NT2/D1 (cell line): ENCODE measurements at regions not wholly inside any gene's neighbourhood (a gene's known extent, or its start where the extent isn't known, plus 50 kb on each side); places are given as distances from the start of the nearest gene placed in this dataset.
"Not testable (repeated sequence)": the region's sequence is repeated elsewhere in the genome, so short reads cannot be mapped to it uniquely, and the experiment has no call there.

Experiments
- DNase-seq: peaks from one replicate; pipeline ENCODE4 v3.0.0-alpha.2; 2011; ENCODE audit warnings: low read depth, low spot score
- H3K27me3 ChIP-seq: 2 replicates; pipeline ENCODE4 v1.6.0; 2011; ENCODE audit warnings: mild to moderate bottlenecking; ENCODE audit not compliant: insufficient read length, insufficient read depth
- H3K36me3 ChIP-seq: 2 replicates; pipeline ENCODE4 v1.6.1; 2011; ENCODE audit warnings: mild to moderate bottlenecking, low read length, mixed read lengths; ENCODE audit not compliant: insufficient read depth, insufficient read length
- H3K4me1 ChIP-seq: 2 replicates; pipeline ENCODE4 v1.5.1; 2011; ENCODE audit not compliant: insufficient read depth, insufficient read length
- H3K4me3 ChIP-seq: 2 replicates; pipeline ENCODE4 v1.5.1; 2011; ENCODE audit warnings: low read depth; ENCODE audit not compliant: insufficient read length
- H3K9ac ChIP-seq: 2 replicates; pipeline ENCODE4 v1.6.0; 2011; ENCODE audit warnings: low read depth; ENCODE audit not compliant: insufficient read length
- H3K9me3 ChIP-seq: 2 replicates; pipeline ENCODE4 v1.5.1; 2011; ENCODE audit warnings: mild to moderate bottlenecking, low read length; ENCODE audit not compliant: insufficient read depth
- SUZ12 ChIP-seq: IDR thresholded peaks from 2 replicates; pipeline ENCODE4 v1.6.1; 2011; ENCODE audit not compliant: insufficient read length, insufficient read depth; ENCODE audit errors: extremely low read depth
- YY1 ChIP-seq: IDR thresholded peaks from 2 replicates; pipeline ENCODE4 v1.6.1; 2011; ENCODE audit not compliant: insufficient read length, insufficient read depth
- ZNF274 ChIP-seq: IDR thresholded peaks from 2 replicates; pipeline ENCODE4 v1.6.1; 2011; ENCODE audit warnings: mild to moderate bottlenecking, low read depth, low read length

GRCh38 chr12:42019746-42020145 is 124.9 kb downstream of the GXYLT1 start:
- no peaks in the 10 kb centered on the region for H3K4me1 ChIP-seq
- peak; percentile 30 for DNase-seq
- no peaks in the 10 kb centered on the region for H3K9me3 ChIP-seq
- no peak overlapping the region for H3K9ac ChIP-seq
- TF ChIP-seq YY1 (no peak), ZNF274 (no peak), SUZ12 (no peak)
- H3K36me3 ChIP-seq = no peaks in the 10 kb centered on the region
- no peak overlapping the region for H3K4me3 ChIP-seq
- peaks cover 7% of the 10 kb centered on the region for H3K27me3 ChIP-seq

DNA sequence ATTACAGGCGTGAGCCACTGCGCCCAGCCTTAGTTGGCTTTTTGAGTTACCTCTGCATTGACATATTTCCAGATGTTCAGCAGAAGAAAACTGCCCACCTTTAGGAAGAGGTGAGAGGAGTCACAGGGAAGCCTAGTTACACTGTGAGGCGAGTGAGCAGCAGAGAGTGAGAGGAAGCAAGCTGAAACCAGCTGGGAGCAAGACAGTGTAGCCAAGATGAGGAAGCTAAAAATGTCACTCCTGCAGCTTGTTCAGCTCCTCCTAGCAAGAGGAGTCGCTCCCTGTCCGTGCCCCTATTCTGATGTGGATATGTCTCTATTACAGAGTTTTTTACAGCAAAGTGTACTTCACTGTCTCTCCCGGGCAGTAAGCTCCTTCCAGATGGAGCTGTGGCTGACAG is 127.6 kb downstream of the GXYLT1 start:
- no peak for DNase-seq
- H3K27me3 ChIP-seq = no peaks in the 10 kb centered on the region
- TF ChIP-seq YY1 (no peak), SUZ12 (no peak), ZNF274 (no peak)
- no peaks in the 10 kb centered on the region for H3K36me3 ChIP-seq
- H3K9me3 ChIP-seq = no peaks in the 10 kb centered on the region
- H3K4me1 ChIP-seq = no peaks in the 10 kb centered on the region
- H3K9ac ChIP-seq = no peak overlapping the region
- no peak overlapping the region for H3K4me3 ChIP-seq

- H3K9ac ChIP-seq = no peak overlapping the region
- H3K36me3 ChIP-seq = no peaks in the 10 kb centered on the region
- H3K4me3 ChIP-seq = no peak overlapping the region
- DNase-seq = no peak
- H3K27me3 ChIP-seq = no peaks in the 10 kb centered on the region
- TF ChIP-seq SUZ12 = no peak
- H3K9me3 ChIP-seq = no peaks in the 10 kb centered on the region
- no peaks in the 10 kb centered on the region for H3K4me1 ChIP-seq
Observed at GRCh38 chr12:42015051-42015461, 129.6 kb downstream of the GXYLT1 start.

GRCh38 chr12:42012501-42012900 is 132.2 kb downstream of the GXYLT1 start:
- H3K27me3 ChIP-seq, DNase-seq, H3K9me3 ChIP-seq, H3K36me3 ChIP-seq, H3K9ac ChIP-seq, H3K4me1 ChIP-seq, H3K4me3 ChIP-seq: not testable (repeated sequence)

DNA sequence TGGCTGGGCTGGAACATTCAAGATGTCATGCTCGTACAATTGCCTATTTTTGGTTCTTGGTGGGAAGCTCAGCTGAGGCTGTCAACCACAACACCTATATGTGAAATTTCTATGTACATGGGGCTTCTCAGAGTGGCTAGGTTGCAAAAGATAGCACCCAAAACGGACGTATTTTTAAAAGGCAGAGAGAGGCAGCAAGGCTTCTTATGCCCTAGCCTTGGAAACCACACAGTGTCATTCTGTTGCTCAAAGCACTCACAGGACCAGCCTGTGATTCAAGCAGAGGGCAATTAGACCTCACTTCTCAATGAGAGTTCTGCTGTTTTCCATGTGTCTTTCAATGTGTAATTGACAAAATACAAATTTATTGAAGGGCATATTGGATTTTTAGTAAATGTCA is 134.0 kb downstream of the GXYLT1 start:
- DNase-seq = no peak

GRCh38 chr12:42010257-42010656 is 134.4 kb downstream of the GXYLT1 start:
- no peak for TF ChIP-seq ZNF274
- TF ChIP-seq YY1 = no peak
- DNase-seq = no peak
- H3K9me3 ChIP-seq = no peaks in the 10 kb centered on the region
- H3K4me3 ChIP-seq = no peak overlapping the region
- H3K9ac ChIP-seq = no peak overlapping the region
- H3K27me3 ChIP-seq = no peaks in the 10 kb centered on the region
- no peaks in the 10 kb centered on the region for H3K4me1 ChIP-seq
- H3K36me3 ChIP-seq = no peaks in the 10 kb centered on the region

More for the DNA sequence above, 134.0 kb downstream of the GXYLT1 start:
- H3K4me3 ChIP-seq = no peak overlapping the region
- no peaks in the 10 kb centered on the region for H3K9me3 ChIP-seq
- no peaks in the 10 kb centered on the region for H3K4me1 ChIP-seq
- H3K27me3 ChIP-seq = no peaks in the 10 kb centered on the region
- no peak overlapping the region for H3K9ac ChIP-seq
- TF ChIP-seq SUZ12 (no peak), YY1 (no peak), ZNF274 (no peak)
- H3K36me3 ChIP-seq = no peaks in the 10 kb centered on the region

- no peaks in the 10 kb centered on the region for H3K9me3 ChIP-seq
- no peaks in the 10 kb centered on the region for H3K4me1 ChIP-seq
- no peak for DNase-seq
- TF ChIP-seq ZNF274 (no peak), SUZ12 (no peak), YY1 (no peak)
- no peaks in the 10 kb centered on the region for H3K36me3 ChIP-seq
- H3K4me3 ChIP-seq = no peak overlapping the region
- no peaks in the 10 kb centered on the region for H3K27me3 ChIP-seq
- H3K9ac ChIP-seq = no peak overlapping the region
Observed at GRCh38 chr12:42008996-42009395, 135.7 kb downstream of the GXYLT1 start.

DNA sequence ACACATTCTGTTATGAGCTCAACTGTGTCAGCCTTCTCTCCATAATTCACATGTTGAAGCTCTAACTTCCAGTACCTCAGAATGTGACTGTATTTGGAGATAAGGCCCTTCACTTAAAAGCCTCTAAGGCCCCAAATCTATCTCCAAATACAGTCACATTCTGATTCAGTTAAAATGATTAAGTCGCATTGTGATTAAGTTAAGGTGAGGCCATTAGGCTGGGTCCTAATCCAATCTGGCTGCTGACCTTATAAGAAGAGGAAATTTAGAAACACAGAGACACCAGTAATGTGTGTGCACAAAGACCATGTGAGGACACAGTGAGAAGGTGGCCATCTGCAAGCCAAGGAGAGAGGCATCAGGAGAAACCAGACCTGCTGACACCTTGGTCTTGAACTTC is 141.6 kb downstream of the GXYLT1 start:
- H3K27me3 ChIP-seq = no peaks in the 10 kb centered on the region
- H3K9ac ChIP-seq = no peak overlapping the region
- H3K4me1 ChIP-seq = no peaks in the 10 kb centered on the region
- no peak for DNase-seq
- no peaks in the 10 kb centered on the region for H3K36me3 ChIP-seq
- no peak for TF ChIP-seq YY1
- no peak for TF ChIP-seq SUZ12
- TF ChIP-seq ZNF274 = no peak
- H3K9me3 ChIP-seq = no peaks in the 10 kb centered on the region
- no peak overlapping the region for H3K4me3 ChIP-seq
